GM12878 (cell line): ENCODE measurements at regions not wholly inside any gene's neighbourhood (a gene's known extent, or its start where the extent isn't known, plus 50 kb on each side); places are given as distances from the start of the nearest gene placed in this dataset.

ENCODE experiments used
- ATAC-seq: fragments of 200-7000 bp; cut with Tn5 transposase; 3 replicates; pipeline ENCODE4 v1.9.1; 2020; ENCODE audit warnings: mild to moderate bottlenecking, moderate library complexity
- BruUV-seq: library from RNA; stranded (reverse); fragments of 400-500 nt; replicated peaks from 2 replicates; lab custom pipeline; 2021; lab: Mats Ljungman, UMichigan
- CTCF ChIA-PET: fragments of 300-600 bp; sonication (Branson Sonifier 250); formaldehyde crosslinking; extraction: SDS; loops from one replicate; lab custom pipeline; 2021; ENCODE audit warnings: inconsistent platforms; lab: Yijun Ruan, JAX
- POLR2A ChIA-PET: fragments of 350-600 bp; formaldehyde crosslinking; extraction: SDS; loops from one replicate; lab custom pipeline; 2021; ENCODE audit warnings: inconsistent platforms; lab: Charles Lee
- RAD21 ChIA-PET: fragments of 300-600 bp; sonication (Branson Sonifier 250); formaldehyde crosslinking; loops from one replicate; lab custom pipeline; 2023; ENCODE audit warnings: antibody characterized with exemption; ENCODE audit not compliant: unreplicated experiment; lab: Charles Lee
- SMC1A ChIA-PET: fragments of 300-600 bp; sonication (Branson Sonifier 250); formaldehyde crosslinking; loops from one replicate; lab custom pipeline; 2023; ENCODE audit not compliant: unreplicated experiment, uncharacterized antibody; lab: Charles Lee
- DNase-seq: peaks from one replicate; pipeline ENCODE4 v3.0.0-alpha.2; 2011; ENCODE audit warnings: low read depth, low spot score
- FAIRE-seq: peaks from 3 replicates; lab custom pipeline; 2011; peaks lifted over from hg19 to GRCh38; lab: Jason Lieb, UNC
- H2AFZ ChIP-seq: 2 replicates; pipeline ENCODE4 v1.6.0; 2011; ENCODE audit warnings: low read depth, low read length, control low read depth; ENCODE audit not compliant: control insufficient read depth
- H3K27ac ChIP-seq: 2 replicates; pipeline ENCODE4 v1.5.1; 2011; ENCODE audit warnings: control low read depth; ENCODE audit not compliant: control insufficient read depth, insufficient read depth
- H3K27me3 ChIP-seq, 2 experiments: replicated peaks in 1 of 2; 2 replicates each; pipeline versions ENCODE4 v1.6.0 to v1.6.1; 2011; ENCODE audit warnings: low read length in 1 of 2; ENCODE audit not compliant: control insufficient read depth in 2 of 2, insufficient read depth in 2 of 2
- H3K36me3 ChIP-seq, 2 experiments: 2 replicates each; pipeline ENCODE4 v1.5.1; 2011; ENCODE audit warnings: low read length in 1 of 2; ENCODE audit not compliant: control insufficient read depth in 2 of 2, insufficient read depth in 2 of 2
- H3K4me1 ChIP-seq: 2 replicates; pipeline ENCODE4 v1.6.1; 2011; ENCODE audit warnings: mild to moderate bottlenecking, low read length, moderate library complexity, mixed read lengths; ENCODE audit not compliant: control insufficient read depth, insufficient read depth
- H3K4me2 ChIP-seq: 2 replicates; pipeline ENCODE4 v1.6.0; 2011; ENCODE audit warnings: control low read depth; ENCODE audit not compliant: control insufficient read depth, insufficient read depth
- H3K4me3 ChIP-seq: fragments of 200-600 bp; sonication (generic); 2 replicates; pipeline ENCODE4 v1.5.1; 2016
- H3K79me2 ChIP-seq: 2 replicates; pipeline ENCODE4 v1.6.0; 2011; ENCODE audit warnings: low read length; ENCODE audit not compliant: control insufficient read depth, insufficient read depth
- H3K9ac ChIP-seq: 2 replicates; pipeline ENCODE4 v1.8.0; 2011; ENCODE audit warnings: low read length, control low read depth, mixed read lengths; ENCODE audit not compliant: control insufficient read depth, insufficient read depth
- H3K9me3 ChIP-seq: replicated peaks from 3 replicates; pipeline ENCODE4 v1.5.1; 2011; ENCODE audit warnings: mild to moderate bottlenecking, low read length; ENCODE audit not compliant: control insufficient read depth, insufficient read depth
- H4K20me1 ChIP-seq: 2 replicates; pipeline ENCODE4 v1.6.0; 2011; ENCODE audit not compliant: control insufficient read depth, insufficient read depth
- GABPA ChIP-seq: IDR thresholded peaks from 2 replicates; pipeline ENCODE4 v1.6.1; 2014; ENCODE audit warnings: antibody characterized with exemption, low read depth, mild to moderate bottlenecking, inconsistent platforms
- HDAC2 ChIP-seq: fragments of 200-600 bp; sonication (generic); IDR thresholded peaks from 2 replicates; pipeline ENCODE4 v1.6.1; 2017
- HDGF ChIP-seq: fragments of 450-650 bp; IDR thresholded peaks from 2 replicates; pipeline ENCODE4 v1.6.1; 2016; ENCODE audit warnings: antibody characterized with exemption
- SMARCA5 ChIP-seq: fragments of 450-650 bp; IDR thresholded peaks from 2 replicates; pipeline ENCODE4 v1.6.1; 2017; ENCODE audit warnings: mild to moderate bottlenecking
- SPI1 ChIP-seq: IDR thresholded peaks from 2 replicates; pipeline ENCODE4 v1.6.1; 2011; ENCODE audit warnings: low read depth, mild to moderate bottlenecking, low read length, moderate library complexity, borderline replicate concordance; ENCODE audit not compliant: insufficient read depth
- ZBED1 ChIP-seq: IDR thresholded peaks from 2 replicates; pipeline ENCODE4 v1.6.1; 2016; ENCODE audit warnings: borderline replicate concordance
- ZNF207 ChIP-seq: fragments of 450-650 bp; IDR thresholded peaks from 2 replicates; pipeline ENCODE4 v1.6.1; 2014; ENCODE audit warnings: antibody characterized with exemption, mild to moderate bottlenecking, borderline replicate concordance
- ZNF24 ChIP-seq: fragments of 450-650 bp; IDR thresholded peaks from 2 replicates; pipeline ENCODE4 v1.6.1; 2017; ENCODE audit warnings: antibody characterized with exemption, mild to moderate bottlenecking
- WGBS: methylation state at CpG from one replicate; pipeline ENCODE4 v1.1.6; 2016; ENCODE audit warnings: low lambda C conversion rate; ENCODE audit not compliant: insufficient replicate concordance, insufficient coverage; ENCODE audit errors: missing lambda C conversion rate; 5-methylcytosine and 5-hydroxymethylcytosine counted together
- in situ Hi-C: fragments of 300-500 bp; cut with MboI; formaldehyde crosslinking; loops from 9 replicates; pipeline ENCODE4 v1.14.3; 2018; ENCODE audit warnings: mixed read lengths
- intact Hi-C: fragments of 100-400 bp; cut with micrococcal nuclease; formaldehyde crosslinking; loops from one replicate; pipeline ENCODE4 v1.14.2; 2022; ENCODE audit not compliant: unreplicated experiment
- TF ChIP-seq, protein P1 (sequence below): fragments of 450-650 bp; IDR thresholded peaks from 2 replicates; pipeline ENCODE4 v1.6.1; 2017; ENCODE audit warnings: low read depth, mild to moderate bottlenecking, moderate library complexity
- TF ChIP-seq, protein P2 (sequence below): fragments of 450-650 bp; formaldehyde crosslinking; IDR thresholded peaks from 2 replicates; pipeline ENCODE4 v1.4.0; 2022; ENCODE audit warnings: mild to moderate bottlenecking, moderate library complexity

DNA sequence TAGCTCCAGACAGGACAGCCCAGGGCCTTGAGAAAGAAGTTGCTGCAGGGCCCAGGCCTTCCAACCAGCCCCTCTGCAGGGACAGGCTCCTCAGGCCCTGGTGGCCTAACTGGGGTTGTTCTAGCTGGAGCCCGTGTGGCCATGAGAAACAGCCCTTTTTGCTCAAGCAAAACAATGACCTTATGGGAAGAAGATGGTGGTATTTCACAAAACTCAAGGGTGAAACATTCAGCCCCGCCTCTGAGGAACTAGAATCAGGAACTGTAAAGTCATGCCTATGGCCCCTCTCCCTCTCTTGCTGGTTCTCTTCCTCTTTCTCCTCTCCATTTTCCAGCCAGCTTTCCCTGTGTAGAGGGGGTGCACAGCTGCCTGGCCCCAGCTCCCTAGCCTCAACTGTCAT lies 273.3 kb downstream of the RPLP1 start:
- RAD21 ChIA-PET: interaction anchor here (0.6 kb wide), 1 partner anchor 30 kb away, joined by 3 read pairs; no protein-coding TSS in a partner anchor
- TF ChIP-seq SPI1 (peak; percentile 13; the same call in 1 of the 2 replicates), ZBED1 (no peak)
- TF ChIP-seq, all 136 proteins: peak for 1
- H3K36me3 ChIP-seq: no peaks in the 10 kb centered on the region
- no peak overlapping the region for H3K27ac ChIP-seq
- H2AFZ ChIP-seq: no peak overlapping the region
- H3K9me3 ChIP-seq: no peaks in the 10 kb centered on the region; the same call in 2 of the 3 replicates
- peaks cover 17% of the 10 kb centered on the region for H3K4me1 ChIP-seq
- no peaks in the 10 kb centered on the region for H4K20me1 ChIP-seq
- intact Hi-C loops: loop anchor here (5.0 to 10.0 kb wide), 3 partner anchors 151 to 371 kb away; partner anchors contain the start of gene TLE3
- DNase-seq: no peak
- no peak overlapping the region for H3K4me2 ChIP-seq
- no peak overlapping the region for H3K9ac ChIP-seq
- ChIA-PET CTCF (interaction anchor here (1.0 to 1.6 kb wide), 3 partner anchors 9 to 373 kb away, joined by 3 to 6 read pairs (median 3); no protein-coding TSS in a partner anchor), SMC1A (interaction anchor here (0.9 to 2.4 kb wide), 3 partner anchors 48 to 153 kb away, joined by 3 to 6 read pairs (median 4); no protein-coding TSS in a partner anchor), POLR2A (interaction anchor here (0.6 kb wide), 1 partner anchor 779 kb away, joined by 3 read pairs; no protein-coding TSS in a partner anchor)
- H3K4me3 ChIP-seq: no peak overlapping the region
- BruUV-seq: no TSS peak
- no peaks in the 10 kb centered on the region for H3K79me2 ChIP-seq
- in situ Hi-C loops: no loop called here
- WGBS: 13% methylated on average over 2 of the region's 2 CpGs
- FAIRE-seq: no peak
- peaks cover 0 to 5% of the 10 kb centered on the region in 2 experiments; a peak in 2 of 4 replicates for H3K27me3 ChIP-seq
- no peak for ATAC-seq

DNA sequence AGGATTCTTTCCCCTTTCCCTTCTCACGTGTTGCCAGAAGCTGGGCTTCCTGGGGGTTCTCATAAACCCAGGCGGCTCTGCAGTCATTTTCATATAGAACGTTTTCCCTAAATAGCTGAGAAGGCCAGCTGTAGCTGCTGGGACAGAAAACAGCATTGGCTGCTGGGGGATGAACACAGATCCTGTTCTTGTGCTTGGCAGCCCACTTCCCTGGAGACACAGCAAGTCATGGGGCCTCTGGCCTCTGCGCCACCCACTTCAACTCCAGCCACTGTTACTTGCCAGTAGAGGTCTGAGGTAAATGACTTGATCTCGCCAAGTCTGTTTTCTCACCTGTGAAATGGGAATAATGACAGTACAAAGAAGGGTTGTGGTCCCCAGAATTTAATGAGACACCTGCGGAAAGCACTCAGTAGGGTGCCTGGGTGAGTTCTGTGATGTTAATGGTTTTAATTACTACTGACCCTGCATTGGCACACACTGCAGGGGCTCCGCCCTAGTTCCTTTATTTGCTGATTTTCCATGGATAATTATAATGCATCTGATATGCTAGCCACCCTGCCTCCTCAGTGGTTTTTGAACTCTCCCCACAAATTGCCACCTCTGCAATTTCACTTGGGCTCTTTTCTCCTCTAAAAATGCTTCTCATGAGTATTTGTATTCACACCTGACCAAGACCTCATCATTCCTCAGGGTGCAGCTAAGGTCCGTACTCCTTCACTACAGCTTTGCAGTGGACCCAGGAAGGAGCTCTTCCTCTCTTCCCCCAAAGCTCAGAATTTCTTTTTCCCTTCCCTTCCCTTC lies 274.7 kb downstream of the RPLP1 start:
- POLR2A ChIA-PET: no interaction called here
- CTCF ChIA-PET: interaction anchor here (0.7 to 2.2 kb wide), 7 partner anchors 8 to 739 kb away, joined by 3 to 9 read pairs (median 6); partner anchors contain the start of gene TLE3
- Histone ChIP-seq H3K27me3 (peaks cover 0 to 5% of the 10 kb centered on the region in 2 experiments; a peak in 2 of 4 replicates), H3K4me3 (no peak overlapping the region), H3K4me2 (no peak overlapping the region), H3K79me2 (no peaks in the 10 kb centered on the region), H3K9ac (no peak overlapping the region), H3K9me3 (no peaks in the 10 kb centered on the region; the same call in 2 of the 3 replicates), H2AFZ (no peak overlapping the region), H4K20me1 (no peaks in the 10 kb centered on the region), H3K27ac (no peak overlapping the region), H3K36me3 (no peaks in the 10 kb centered on the region), H3K4me1 (peaks cover 8% of the 10 kb centered on the region; the same call in 1 of the 2 replicates)
- RAD21 ChIA-PET: interaction anchor here (0.7 to 1.5 kb wide), 6 partner anchors 19 to 370 kb away, joined by 3 to 8 read pairs (median 3); partner anchors contain the start of gene TLE3
- no peak for DNase-seq
- intact Hi-C loops: loop anchor here (5.0 to 10.0 kb wide), 3 partner anchors 153 to 370 kb away; partner anchors contain the start of gene TLE3
- no peak for FAIRE-seq
- no peak for ATAC-seq
- SMC1A ChIA-PET: interaction anchor here (0.5 to 2.4 kb wide), 13 partner anchors 8 to 734 kb away, joined by 3 to 7 read pairs (median 3); no protein-coding TSS in a partner anchor
- in situ Hi-C loops: no loop called here
- 76% methylated on average over 8 of the region's 8 CpGs for WGBS
- BruUV-seq: no TSS peak
- TF ChIP-seq, protein P1, sequence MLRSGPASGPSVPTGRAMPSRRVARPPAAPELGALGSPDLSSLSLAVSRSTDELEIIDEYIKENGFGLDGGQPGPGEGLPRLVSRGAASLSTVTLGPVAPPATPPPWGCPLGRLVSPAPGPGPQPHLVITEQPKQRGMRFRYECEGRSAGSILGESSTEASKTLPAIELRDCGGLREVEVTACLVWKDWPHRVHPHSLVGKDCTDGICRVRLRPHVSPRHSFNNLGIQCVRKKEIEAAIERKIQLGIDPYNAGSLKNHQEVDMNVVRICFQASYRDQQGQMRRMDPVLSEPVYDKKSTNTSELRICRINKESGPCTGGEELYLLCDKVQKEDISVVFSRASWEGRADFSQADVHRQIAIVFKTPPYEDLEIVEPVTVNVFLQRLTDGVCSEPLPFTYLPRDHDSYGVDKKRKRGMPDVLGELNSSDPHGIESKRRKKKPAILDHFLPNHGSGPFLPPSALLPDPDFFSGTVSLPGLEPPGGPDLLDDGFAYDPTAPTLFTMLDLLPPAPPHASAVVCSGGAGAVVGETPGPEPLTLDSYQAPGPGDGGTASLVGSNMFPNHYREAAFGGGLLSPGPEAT: no peak
- TF ChIP-seq HDAC2 (no peak), HDGF (no peak), SMARCA5 (no peak), ZNF24 (no peak), GABPA (no peak), ZNF207 (no peak)
- TF ChIP-seq, protein P2, sequence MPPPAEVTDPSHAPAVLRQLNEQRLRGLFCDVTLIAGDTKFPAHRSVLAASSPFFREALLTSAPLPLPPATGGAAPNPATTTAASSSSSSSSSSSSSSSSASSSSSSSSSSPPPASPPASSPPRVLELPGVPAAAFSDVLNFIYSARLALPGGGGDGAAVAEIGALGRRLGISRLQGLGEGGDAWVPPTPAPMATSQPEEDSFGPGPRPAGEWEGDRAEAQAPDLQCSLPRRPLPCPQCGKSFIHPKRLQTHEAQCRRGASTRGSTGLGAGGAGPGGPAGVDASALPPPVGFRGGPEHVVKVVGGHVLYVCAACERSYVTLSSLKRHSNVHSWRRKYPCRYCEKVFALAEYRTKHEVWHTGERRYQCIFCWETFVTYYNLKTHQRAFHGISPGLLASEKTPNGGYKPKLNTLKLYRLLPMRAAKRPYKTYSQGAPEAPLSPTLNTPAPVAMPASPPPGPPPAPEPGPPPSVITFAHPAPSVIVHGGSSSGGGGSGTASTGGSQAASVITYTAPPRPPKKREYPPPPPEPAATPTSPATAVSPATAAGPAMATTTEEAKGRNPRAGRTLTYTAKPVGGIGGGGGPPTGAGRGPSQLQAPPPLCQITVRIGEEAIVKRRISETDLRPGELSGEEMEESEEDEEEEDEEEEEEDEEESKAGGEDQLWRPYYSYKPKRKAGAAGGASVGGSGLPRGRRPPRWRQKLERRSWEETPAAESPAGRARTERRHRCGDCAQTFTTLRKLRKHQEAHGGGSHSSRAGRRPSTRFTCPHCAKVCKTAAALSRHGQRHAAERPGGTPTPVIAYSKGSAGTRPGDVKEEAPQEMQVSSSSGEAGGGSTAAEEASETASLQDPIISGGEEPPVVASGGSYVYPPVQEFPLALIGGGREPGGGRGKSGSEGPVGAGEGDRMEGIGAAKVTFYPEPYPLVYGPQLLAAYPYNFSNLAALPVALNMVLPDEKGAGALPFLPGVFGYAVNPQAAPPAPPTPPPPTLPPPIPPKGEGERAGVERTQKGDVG (CRISPR knock-in tag): no peak
